IMR-90 (cell line): ENCODE measurements at regions not wholly inside any gene's neighbourhood (a gene's known extent, or its start where the extent isn't known, plus 50 kb on each side); places are given as distances from the start of the nearest gene placed in this dataset.

ENCODE experiments used
- ATAC-seq: fragments of 200-7000 bp; cut with Tn5 transposase; 2 replicates; pipeline ENCODE4 v1.9.1; 2020; ENCODE audit warnings: low read depth, mild to moderate bottlenecking, moderate library complexity
- BruUV-seq: library from RNA; stranded (reverse); fragments of 400-500 nt; replicated peaks from 2 replicates; lab custom pipeline; 2021; lab: Mats Ljungman, UMichigan
- CTCF ChIA-PET: fragments of 300-600 bp; formaldehyde crosslinking; extraction: SDS; loops from one replicate; lab custom pipeline; 2021; ENCODE audit warnings: antibody characterized with exemption; lab: Yijun Ruan, JAX
- POLR2A ChIA-PET: fragments of 300-600 bp; sonication (Branson Sonifier 250); formaldehyde crosslinking; loops from one replicate; lab custom pipeline; 2022; ENCODE audit warnings: antibody characterized with exemption; ENCODE audit not compliant: unreplicated experiment; lab: Charles Lee
- DNase-seq: peaks from one replicate; pipeline ENCODE4 v3.0.0; 2013
- H2AFZ ChIP-seq: replicated peaks from 2 replicates; pipeline ENCODE3; 2013; ENCODE audit warnings: low read length, mild to moderate bottlenecking; ENCODE audit not compliant: poor library complexity
- H2AK5ac ChIP-seq: 2 replicates; pipeline ENCODE4 v1.6.1; 2013; ENCODE audit warnings: low read depth, low read length, inconsistent platforms
- H2AK9ac ChIP-seq: replicated peaks from 2 replicates; pipeline ENCODE3; 2013; ENCODE audit warnings: mild to moderate bottlenecking, low read depth, low read length, moderate library complexity; ENCODE audit not compliant: poor library complexity
- H2BK120ac ChIP-seq: 2 replicates; pipeline ENCODE4 v1.6.1; 2013; ENCODE audit warnings: low read depth, low read length, inconsistent platforms
- H2BK15ac ChIP-seq: 3 replicates; pipeline ENCODE4 v1.6.1; 2013; ENCODE audit warnings: low read depth, low read length, inconsistent platforms
- H2BK20ac ChIP-seq: 2 replicates; pipeline ENCODE4 v1.6.1; 2013; ENCODE audit warnings: low read depth, mild to moderate bottlenecking, inconsistent platforms, low read length, moderate library complexity
- H2BK5ac ChIP-seq: 2 replicates; pipeline ENCODE4 v1.6.1; 2013; ENCODE audit warnings: mild to moderate bottlenecking, low read depth, low read length, inconsistent platforms; ENCODE audit not compliant: poor library complexity, severe bottlenecking
- H3K14ac ChIP-seq: replicated peaks from 2 replicates; pipeline ENCODE4 v1.6.1; 2013; ENCODE audit warnings: low read depth, low read length, inconsistent platforms
- H3K18ac ChIP-seq: 2 replicates; pipeline ENCODE4 v1.6.1; 2013; ENCODE audit warnings: low read depth, low read length, control low read depth
- H3K23ac ChIP-seq: 2 replicates; pipeline ENCODE4 v1.6.1; 2013; ENCODE audit warnings: low read depth, low read length, inconsistent platforms
- H3K27ac ChIP-seq: 2 replicates; pipeline ENCODE4 v1.5.1; 2013; ENCODE audit warnings: mild to moderate bottlenecking, control low read depth, low read length; ENCODE audit not compliant: insufficient read depth
- H3K27me3 ChIP-seq: 2 replicates; pipeline ENCODE4 v1.6.1; 2013; ENCODE audit warnings: low read length; ENCODE audit not compliant: control insufficient read depth, insufficient read depth
- H3K36me3 ChIP-seq: 2 replicates; pipeline ENCODE4 v1.6.1; 2013; ENCODE audit warnings: low read length, mixed read lengths; ENCODE audit not compliant: control insufficient read depth, insufficient read depth
- H3K4ac ChIP-seq: 2 replicates; pipeline ENCODE4 v1.6.1; 2013; ENCODE audit warnings: low read depth, low read length, inconsistent platforms
- H3K4me1 ChIP-seq: 2 replicates; pipeline ENCODE4 v1.6.1; 2013; ENCODE audit warnings: low read length, mixed read lengths; ENCODE audit not compliant: control insufficient read depth, insufficient read depth
- H3K4me2 ChIP-seq: 2 replicates; pipeline ENCODE4 v1.6.1; 2013; ENCODE audit warnings: low read depth, mild to moderate bottlenecking, control low read depth, low read length, moderate library complexity
- H3K4me3 ChIP-seq: 2 replicates; pipeline ENCODE4 v1.5.1; 2013; ENCODE audit warnings: low read depth, mild to moderate bottlenecking, control low read depth, low read length, moderate library complexity; ENCODE audit not compliant: insufficient read depth
- H3K56ac ChIP-seq: 2 replicates; pipeline ENCODE4 v1.6.1; 2013; ENCODE audit warnings: low read length, inconsistent platforms; ENCODE audit not compliant: insufficient read depth; ENCODE audit errors: extremely low read depth
- H3K79me1 ChIP-seq, 2 experiments: 2 replicates each; pipeline ENCODE4 v1.6.1; 2013; ENCODE audit warnings: low read length in 2 of 2, inconsistent platforms in 1 of 2, low read depth in 1 of 2
- H3K9ac ChIP-seq: 2 replicates; pipeline ENCODE4 v1.6.1; 2013; ENCODE audit warnings: low read depth, low read length, control low read depth
- H3K9me1 ChIP-seq: 2 replicates; pipeline ENCODE4 v1.6.1; 2013; ENCODE audit warnings: low read length, inconsistent platforms; ENCODE audit not compliant: insufficient read depth
- H3K9me3 ChIP-seq: 2 replicates; pipeline ENCODE4 v1.6.1; 2013; ENCODE audit warnings: low read length; ENCODE audit not compliant: control insufficient read depth, insufficient read depth
- H4K20me1 ChIP-seq: 2 replicates; pipeline ENCODE4 v1.6.1; 2013; ENCODE audit warnings: low read length, inconsistent platforms; ENCODE audit not compliant: insufficient read depth
- H4K5ac ChIP-seq: 2 replicates; pipeline ENCODE4 v1.6.1; 2013; ENCODE audit warnings: mild to moderate bottlenecking, low read depth, low read length, control low read depth
- H4K8ac ChIP-seq, 2 experiments: 2 replicates each; pipeline ENCODE4 v1.6.1; 2013; ENCODE audit warnings: low read depth in 2 of 2, low read length in 2 of 2, control low read depth in 1 of 2, inconsistent platforms in 1 of 2
- H4K91ac ChIP-seq: 2 replicates; pipeline ENCODE4 v1.6.1; 2013; ENCODE audit warnings: low read depth, low read length, inconsistent platforms; ENCODE audit not compliant: insufficient read depth
- RFX5 ChIP-seq: IDR thresholded peaks from 2 replicates; pipeline ENCODE4 v1.8.0; 2012; ENCODE audit warnings: low read depth, mild to moderate bottlenecking, low read length, moderate library complexity
- WGBS, 2 experiments: methylation state at CpG; one replicate each; pipeline versions ENCODE4 v1.1.5 to v1.1.7; 2013; ENCODE audit warnings: missing lambda C conversion rate in 2 of 2; ENCODE audit not compliant: insufficient read length in 1 of 2; ENCODE audit errors: extremely low coverage in 2 of 2; 5-methylcytosine and 5-hydroxymethylcytosine counted together
- dilution Hi-C: fragments of 300-500 bp; cut with HindIII; formaldehyde crosslinking; loops from one replicate; pipeline ENCODE4 v1.14.3; 2018; ENCODE audit warnings: low sequenced_read_pairs; ENCODE audit not compliant: unreplicated experiment
- in situ Hi-C: fragments of 300-500 bp; cut with MboI; formaldehyde crosslinking; loops from 3 replicates; pipeline ENCODE4 v1.14.3; 2019; ENCODE audit warnings: low sequenced_read_pairs, inconsistent platforms, mixed read lengths
- intact Hi-C: fragments of 100-400 bp; cut with micrococcal nuclease; formaldehyde crosslinking; loops from 2 replicates; pipeline ENCODE4 v1.10.0; 2022

DNA sequence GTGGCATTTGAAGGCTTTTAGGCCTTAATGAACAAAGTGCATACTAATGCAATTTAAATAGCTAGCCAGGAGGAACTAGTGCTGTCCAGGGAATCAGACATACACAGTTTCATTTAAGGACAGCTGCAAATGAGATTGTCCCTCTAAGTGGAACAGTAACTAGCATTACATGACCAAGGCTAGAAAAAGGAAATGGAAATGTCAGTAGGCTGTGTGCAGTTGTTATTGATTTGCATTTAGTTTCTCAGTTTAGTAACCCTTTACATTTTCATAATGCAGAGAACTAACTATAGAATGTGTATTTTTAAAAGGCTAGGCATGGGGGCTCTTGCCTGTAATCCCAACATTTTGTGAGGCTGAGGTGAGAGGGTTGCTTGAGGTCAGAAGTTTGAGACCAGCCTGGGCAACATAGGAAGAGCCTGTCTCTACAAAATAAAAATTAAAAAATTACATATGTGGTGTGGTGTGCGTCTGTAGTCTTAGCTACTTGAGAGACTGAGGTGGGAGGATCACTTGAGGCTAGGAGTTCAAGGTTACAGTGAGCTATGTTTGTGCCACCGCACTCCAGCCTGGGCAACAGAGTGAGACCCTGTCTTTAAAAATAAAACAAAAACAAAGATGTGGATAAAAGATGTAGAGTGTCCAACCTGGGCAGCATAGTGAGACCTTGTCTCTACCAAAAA lies 468.0 kb downstream of the UTRN start:
- intact Hi-C loops: loop anchor here (10.0 kb wide), 1 partner anchor 462 kb away; no protein-coding TSS in a partner anchor
- no peak overlapping the region for H2BK15ac ChIP-seq
- ATAC-seq (no peak), DNase-seq (no peak)
- H3K79me1 ChIP-seq: no peaks in the 10 kb centered on the region
- H4K91ac ChIP-seq: no peak overlapping the region
- ChIA-PET POLR2A (no interaction called here), CTCF (interaction anchor here (0.6 to 0.7 kb wide), 2 partner anchors 30 to 990 kb away, joined by 4 to 6 read pairs; no protein-coding TSS in a partner anchor)
- H4K20me1 ChIP-seq: no peaks in the 10 kb centered on the region
- 0 out of 2 replicates have a peak, but pooled peaks cover 2% of the 10 kb centered on the region for H3K36me3 ChIP-seq
- no peak overlapping the region for H3K9ac ChIP-seq
- no peak overlapping the region for H4K8ac ChIP-seq
- no peak overlapping the region for H2BK5ac ChIP-seq
- H2AFZ ChIP-seq: no peak overlapping the region
- no peak overlapping the region for H3K4ac ChIP-seq
- H3K9me3 ChIP-seq: no peaks in the 10 kb centered on the region
- H2AK9ac ChIP-seq: no peak overlapping the region
- dilution Hi-C loops: no loop called here
- H3K9me1 ChIP-seq: no peaks in the 10 kb centered on the region
- no TSS peak for BruUV-seq
- H3K27me3 ChIP-seq: no peaks in the 10 kb centered on the region
- H3K18ac ChIP-seq: no peak overlapping the region
- no peak overlapping the region for H3K56ac ChIP-seq
- H2BK20ac ChIP-seq: no peak overlapping the region
- in situ Hi-C loops: no loop called here
- no peaks in the 10 kb centered on the region for H3K4me1 ChIP-seq
- H3K4me3 ChIP-seq: no peak overlapping the region
- TF ChIP-seq RFX5: no peak
- H3K14ac ChIP-seq: no peak overlapping the region; the same call in 1 of the 2 replicates
- no peak overlapping the region for H3K27ac ChIP-seq
- no CpG with 5 or more reads among the region's 2 CpGs for WGBS, 2 experiments
- H2BK120ac ChIP-seq: no peak overlapping the region
- H2AK5ac ChIP-seq: no peak overlapping the region
- no peak overlapping the region for H4K5ac ChIP-seq
- H3K23ac ChIP-seq: no peak overlapping the region
- no peak overlapping the region for H3K4me2 ChIP-seq
